ENCODE measurements at regions not wholly inside any gene's neighbourhood (a gene's known extent, or its start where the extent isn't known, plus 50 kb on each side); places are given as distances from the start of the nearest gene placed in this dataset.

GRCh38 chr4:8771666-8772065 is 100.0 kb downstream of the HMX1 start:
- in situ Hi-C loops (cut with HindIII; ENCODE audit: low sequenced_read_pairs): no loop called here
- TF ChIP-seq CTCF (IDR thresholded peaks at IDR 0.05; ENCODE audit: low read depth, low read length, missing control alignments): no peak
- no peak for DNase-seq (ENCODE audit: low read depth)
- no peak overlapping the region for H3K4me3 ChIP-seq (ENCODE audit: low read depth, low read length)

- DNase-seq (ENCODE audit: low read depth): no peak
- TF ChIP-seq CTCF (IDR thresholded peaks at IDR 0.05; ENCODE audit: low read depth, low read length, missing control alignments): no peak
- in situ Hi-C loops (cut with HindIII; ENCODE audit: low sequenced_read_pairs): no loop called here
- H3K4me3 ChIP-seq (ENCODE audit: low read depth, low read length): no peak overlapping the region
Observed at GRCh38 chr4:8771258-8771590, 100.4 kb downstream of the HMX1 start.

- no peak overlapping the region for H3K4me3 ChIP-seq (ENCODE audit: low read depth, low read length)
- in situ Hi-C loops (cut with HindIII; ENCODE audit: low sequenced_read_pairs): no loop called here
- no peak for TF ChIP-seq CTCF (IDR thresholded peaks at IDR 0.05; ENCODE audit: low read depth, low read length, missing control alignments)
- DNase-seq (ENCODE audit: low read depth): no peak
Observed at GRCh38 chr4:8770518-8771257, 101.0 kb downstream of the HMX1 start.

- in situ Hi-C loops (cut with HindIII; ENCODE audit: low sequenced_read_pairs): no loop called here
- no peak overlapping the region for H3K4me3 ChIP-seq (ENCODE audit: low read depth, low read length)
- no peak for TF ChIP-seq CTCF (IDR thresholded peaks at IDR 0.05; ENCODE audit: low read depth, low read length, missing control alignments)
- DNase-seq (ENCODE audit: low read depth): no peak
Observed at GRCh38 chr4:8769645-8770517, 101.8 kb downstream of the HMX1 start.

GRCh38 chr4:8768357-8768999 is 103.2 kb downstream of the HMX1 start:
- no peak for DNase-seq (ENCODE audit: low read depth)

More at GRCh38 chr4:8768357-8768999, 103.2 kb downstream of the HMX1 start:
- H3K4me3 ChIP-seq (ENCODE audit: low read depth, low read length): no peak overlapping the region
- no peak for TF ChIP-seq CTCF (IDR thresholded peaks at IDR 0.05; ENCODE audit: low read depth, low read length, missing control alignments)
- in situ Hi-C loops (cut with HindIII; ENCODE audit: low sequenced_read_pairs): no loop called here
